Erythroblast (primary cell): ENCODE measurements at regions not wholly inside any gene's neighbourhood (a gene's known extent, or its start where the extent isn't known, plus 50 kb on each side); places are given as distances from the start of the nearest gene placed in this dataset.

Experiments used
- DNase-seq, 2 experiments: peaks; one replicate each; lab custom pipeline; 2025; lab: John Stamatoyannopoulos, UW
- GATA1 ChIP-seq: IDR thresholded peaks from 2 replicates; pipeline ENCODE4 v1.6.1; 2011; ENCODE audit warnings: low read depth, mild to moderate bottlenecking, control low read depth, low read length, moderate library complexity
- POLR2A ChIP-seq: IDR thresholded peaks from 2 replicates; pipeline ENCODE4 v1.6.1; 2011; ENCODE audit warnings: mild to moderate bottlenecking, low read length

DNA sequence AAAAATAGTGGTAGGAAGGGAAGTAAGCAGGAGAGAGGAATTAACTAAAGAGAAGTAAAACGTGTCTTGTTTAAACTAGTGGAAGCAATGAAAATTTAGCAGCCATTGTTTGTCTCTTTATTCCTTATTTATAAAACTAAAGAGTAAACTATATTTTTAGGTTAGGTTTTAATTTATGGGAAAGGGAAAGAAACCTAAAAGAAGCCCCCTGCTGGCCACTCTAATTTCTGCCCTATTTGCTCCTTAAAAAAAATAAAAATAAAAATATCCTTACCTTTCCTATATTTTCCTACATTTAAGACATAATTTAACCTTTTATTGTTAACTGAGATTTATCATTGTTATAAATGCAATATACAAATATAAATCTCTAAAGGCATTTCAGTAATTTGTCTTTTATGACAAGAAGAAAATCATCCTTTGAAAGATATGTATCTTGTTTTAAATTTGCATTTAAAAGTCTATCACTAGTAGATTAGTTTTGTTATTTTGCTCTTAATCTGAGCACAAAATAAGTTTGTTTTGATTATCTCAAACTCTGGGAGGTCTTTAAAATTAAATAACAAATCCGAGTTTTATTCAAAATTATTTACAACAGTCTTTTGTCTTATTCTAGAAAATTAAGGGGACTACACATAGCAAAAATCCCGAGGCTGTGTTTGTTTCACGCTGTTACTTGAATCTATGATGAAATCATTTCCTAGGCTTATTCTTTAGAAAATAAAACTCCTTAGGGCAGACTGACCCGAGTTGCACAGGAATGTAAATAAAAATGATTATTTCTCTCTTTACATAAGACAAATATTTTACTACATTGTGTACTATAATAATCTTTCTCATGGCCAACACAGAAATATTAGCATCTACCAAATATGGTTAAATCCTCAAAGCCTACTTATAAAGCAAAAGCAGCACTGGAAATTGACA is 201.7 kb downstream of the NRIP1 start:
- DNase-seq: peak; percentile 21 to 55

GRCh38 chr21:14858311-14858710 is 206.5 kb downstream of the NRIP1 start:
- DNase-seq: no peak
- TF ChIP-seq POLR2A (no peak), GATA1 (no peak)

More for the DNA sequence above, 201.7 kb downstream of the NRIP1 start:
- no peak for TF ChIP-seq POLR2A
- no peak for TF ChIP-seq GATA1

- TF ChIP-seq GATA1: no peak
- no peak for TF ChIP-seq POLR2A
- DNase-seq: no peak
Observed at GRCh38 chr21:14857529-14857928, 207.3 kb downstream of the NRIP1 start.

DNA sequence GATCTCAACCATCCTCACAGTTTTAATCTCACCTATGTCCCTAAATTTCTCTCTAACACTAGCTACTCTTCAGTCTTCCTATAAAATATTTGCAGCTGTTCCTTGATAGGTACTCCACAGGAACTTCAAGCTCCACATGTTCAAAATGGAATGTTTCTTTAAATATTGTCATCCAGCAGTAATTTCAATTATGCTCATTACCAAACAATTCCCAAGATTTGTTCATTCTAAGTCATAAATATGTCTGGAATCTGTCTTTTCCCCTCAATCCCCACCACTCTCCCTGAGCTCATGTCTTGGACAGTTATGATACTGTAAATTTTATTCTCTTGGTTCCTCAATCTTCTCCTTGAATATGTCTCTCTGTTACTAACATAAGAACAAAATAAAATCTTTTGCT is 214.4 kb downstream of the NRIP1 start:
- DNase-seq: no peak
- no peak for TF ChIP-seq POLR2A
- TF ChIP-seq GATA1: no peak

GRCh38 chr21:14846621-14847020 is 218.2 kb downstream of the NRIP1 start:
- TF ChIP-seq GATA1: no peak
- TF ChIP-seq POLR2A: no peak
- no peak for DNase-seq

DNA sequence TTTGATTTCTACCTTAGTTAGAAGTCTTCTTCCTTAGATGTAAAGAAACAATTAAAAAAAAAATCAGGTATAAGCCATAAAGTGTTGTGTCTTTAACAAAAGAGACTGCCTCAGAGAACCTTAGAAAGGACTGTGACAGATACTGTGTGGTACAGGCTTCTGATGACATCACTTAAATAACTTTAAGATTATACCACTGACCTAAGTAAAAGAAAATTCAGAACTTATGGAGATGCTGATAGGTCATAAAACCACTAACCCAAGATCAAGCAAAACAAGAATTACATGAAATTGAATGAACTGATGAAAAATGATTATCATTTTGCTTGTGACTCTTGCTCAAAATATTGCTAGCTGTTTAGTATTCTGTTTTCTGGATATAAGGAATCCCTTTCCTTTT is 220.8 kb downstream of the NRIP1 start:
- DNase-seq: no peak

GRCh38 chr21:14842601-14843000 is 222.2 kb downstream of the NRIP1 start:
- no peak for DNase-seq
- no peak for TF ChIP-seq POLR2A
- no peak for TF ChIP-seq GATA1

More for the DNA sequence above, 220.8 kb downstream of the NRIP1 start:
- TF ChIP-seq GATA1: no peak
- TF ChIP-seq POLR2A: no peak

DNA sequence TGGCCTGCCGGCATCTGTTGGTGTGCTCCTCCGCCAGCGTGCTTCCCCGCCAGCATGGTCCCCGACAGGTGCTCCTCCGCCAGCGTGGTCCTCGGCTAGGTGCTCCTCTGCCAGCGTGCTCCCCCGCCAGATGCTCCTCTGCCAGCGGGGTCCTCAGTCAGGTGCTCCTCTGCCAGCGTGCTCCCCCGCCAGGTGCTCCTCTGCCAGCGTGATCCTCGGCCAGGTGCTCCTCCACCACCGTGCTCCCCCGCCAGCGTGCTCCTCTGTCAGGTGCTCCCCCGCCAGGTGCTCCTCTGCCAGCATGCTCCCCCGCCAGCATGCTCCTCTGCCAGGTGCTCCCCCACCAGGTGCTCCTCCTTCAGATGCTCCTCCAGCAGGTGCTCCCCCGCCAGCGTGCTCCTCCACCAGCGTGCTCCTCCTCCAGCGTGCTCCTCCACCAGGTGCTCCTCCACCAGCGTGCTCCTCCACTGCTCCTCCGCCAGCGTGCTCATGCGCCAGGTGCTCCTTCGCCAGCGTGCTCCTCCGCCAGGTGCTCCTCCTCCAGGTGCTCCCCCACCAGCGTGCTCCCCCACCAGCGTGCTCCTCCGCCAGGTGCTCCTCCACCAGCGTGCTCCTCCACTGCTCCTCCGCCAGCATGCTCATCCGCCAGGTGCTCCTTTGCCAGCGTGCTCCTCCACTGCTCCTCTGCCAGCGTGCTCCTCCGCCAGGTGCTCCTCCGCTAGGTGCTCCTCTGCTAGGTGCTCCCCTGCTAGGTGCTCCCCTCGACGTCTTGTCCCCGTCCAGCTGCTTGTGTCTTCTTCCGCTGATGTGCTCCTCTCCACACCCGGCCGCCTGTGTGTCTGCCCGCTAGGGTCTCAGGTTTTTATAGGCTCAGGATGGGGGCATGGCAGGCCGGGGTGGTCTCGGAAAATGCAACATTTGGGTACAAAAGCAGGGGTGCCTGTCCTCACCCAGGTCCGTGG is 223.0 kb downstream of the NRIP1 start:
- DNase-seq: no peak
- TF ChIP-seq GATA1 (no peak), POLR2A (no peak)

GRCh38 chr21:14838400-14838799 is 226.4 kb downstream of the NRIP1 start:
- DNase-seq: no peak
- TF ChIP-seq GATA1: no peak
- no peak for TF ChIP-seq POLR2A

DNA sequence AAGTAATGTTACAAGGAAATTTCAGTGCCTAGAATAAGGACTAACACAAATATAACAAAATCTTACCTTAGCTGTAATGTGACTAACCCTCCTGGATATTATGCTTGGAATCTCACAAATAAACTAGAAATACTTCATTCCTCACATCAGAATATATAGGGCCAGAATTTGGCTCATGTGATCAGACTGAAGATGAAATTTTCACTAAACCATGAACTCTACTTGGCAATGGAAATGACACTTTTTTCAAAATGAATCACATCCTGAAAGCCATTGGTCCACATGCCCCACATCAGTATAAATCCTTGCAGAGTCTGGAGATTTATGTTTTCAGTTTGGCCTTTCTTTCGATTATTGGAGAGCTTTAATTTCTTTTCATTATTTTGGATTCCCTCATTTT is 227.8 kb downstream of the NRIP1 start:
- TF ChIP-seq POLR2A (no peak), GATA1 (no peak)

DNA sequence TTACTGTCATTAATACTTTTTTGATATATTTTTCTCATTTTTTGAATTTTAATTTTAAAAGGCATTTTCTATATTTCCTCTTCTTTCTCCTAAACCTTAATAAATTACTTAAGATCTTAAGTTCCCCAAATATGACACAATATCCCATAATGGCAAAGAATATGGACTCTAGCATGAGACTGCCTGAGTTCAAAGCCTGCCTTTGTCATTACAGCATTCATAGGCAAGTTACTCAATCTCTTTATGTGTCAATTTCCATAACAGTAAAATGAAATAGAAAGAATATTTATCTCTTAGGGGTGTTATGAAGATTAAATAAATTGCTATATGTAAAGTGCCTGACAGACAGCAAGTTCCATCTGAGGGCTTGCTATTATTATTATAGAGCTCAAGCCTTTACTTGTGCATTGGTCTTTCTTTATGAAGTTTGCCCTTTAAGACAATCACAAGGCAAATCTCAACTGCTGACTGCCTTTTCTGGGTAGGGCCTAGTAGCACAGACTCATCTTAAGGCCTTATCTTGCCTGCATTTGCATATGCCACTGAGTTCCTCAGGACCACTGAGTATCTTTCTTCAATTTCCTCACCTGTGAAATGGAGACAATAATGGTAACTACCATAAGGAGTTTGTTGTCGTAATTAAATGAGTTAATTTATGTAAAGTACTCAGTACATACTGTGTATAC is 231.0 kb downstream of the NRIP1 start:
- TF ChIP-seq POLR2A (no peak), GATA1 (no peak)
- no peak for DNase-seq

More for the DNA sequence above, 227.8 kb downstream of the NRIP1 start:
- no peak for DNase-seq

DNA sequence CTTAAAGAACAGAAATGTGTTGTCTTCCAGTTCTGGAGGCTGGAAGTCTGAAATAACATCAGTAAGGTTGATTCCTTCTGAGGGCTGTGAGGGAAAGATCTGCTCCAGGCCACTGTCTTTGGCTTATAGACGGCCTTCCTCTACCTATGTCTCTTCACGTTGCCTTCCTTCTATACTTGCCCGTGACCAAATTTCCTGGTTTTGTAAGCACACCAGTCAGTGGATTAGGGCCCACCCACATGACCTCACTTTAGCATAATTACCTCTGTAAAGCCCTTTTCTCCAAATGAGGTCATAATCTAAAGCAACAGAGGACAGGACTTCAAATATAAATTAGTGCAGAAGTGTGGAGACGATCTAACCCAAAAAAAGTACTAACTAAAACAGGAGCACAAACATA is 231.6 kb downstream of the NRIP1 start:
- TF ChIP-seq GATA1 (no peak), POLR2A (no peak)

GRCh38 chr21:14830307-14830706 is 234.5 kb downstream of the NRIP1 start:
- DNase-seq: no peak
- no peak for TF ChIP-seq POLR2A
- TF ChIP-seq GATA1: no peak

More for the DNA sequence above, 231.6 kb downstream of the NRIP1 start:
- DNase-seq: no peak

GRCh38 chr21:14829685-14830084 is 235.1 kb downstream of the NRIP1 start:
- no peak for DNase-seq

More at GRCh38 chr21:14829685-14830084, 235.1 kb downstream of the NRIP1 start:
- TF ChIP-seq GATA1: no peak
- TF ChIP-seq POLR2A: no peak
